ENCODE measurements at regions not wholly inside any gene's neighbourhood (a gene's known extent, or its start where the extent isn't known, plus 50 kb on each side); places are given as distances from the start of the nearest gene placed in this dataset.

DNA sequence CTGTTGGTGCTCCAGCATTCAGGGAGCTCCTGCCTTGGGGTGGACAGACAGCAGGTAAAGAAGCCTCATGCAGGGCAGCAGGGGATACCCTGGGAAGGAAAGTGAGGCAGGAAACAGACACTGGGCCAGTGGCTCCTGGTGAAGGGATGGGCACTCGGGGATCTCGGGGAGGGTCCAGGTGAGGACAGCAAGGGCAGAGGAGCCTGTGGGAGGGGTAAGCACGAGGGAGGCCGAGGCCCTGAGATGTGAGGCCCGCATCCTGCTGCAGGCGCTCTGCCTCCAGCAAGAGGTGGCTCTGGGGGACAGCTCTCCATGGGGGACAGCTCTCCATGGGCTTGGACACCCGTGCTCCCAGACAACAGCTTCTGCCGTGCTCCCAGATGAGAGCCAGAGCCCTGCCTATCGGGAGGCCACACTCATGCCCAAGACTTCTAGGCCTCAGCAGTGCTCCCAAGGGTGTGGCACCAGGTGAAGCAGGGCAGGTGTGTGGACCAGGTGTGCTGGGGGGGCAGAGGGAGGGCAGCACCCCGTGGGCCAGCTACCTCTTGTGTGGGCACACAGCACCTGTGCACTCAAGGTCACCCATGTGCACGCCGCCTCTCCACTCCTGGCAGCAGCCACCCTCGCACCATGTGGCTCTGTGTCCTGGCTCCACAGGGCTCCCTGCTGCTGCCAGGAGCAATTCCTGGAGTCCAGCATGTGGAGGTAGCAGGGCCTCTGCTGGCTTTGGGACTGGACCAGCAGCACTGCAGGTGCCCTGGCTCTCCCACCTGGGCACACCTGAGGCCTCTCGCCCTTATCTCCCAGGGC, 93.6 kb upstream of the INSIG1 start:
- TF ChIP-seq, protein P1, sequence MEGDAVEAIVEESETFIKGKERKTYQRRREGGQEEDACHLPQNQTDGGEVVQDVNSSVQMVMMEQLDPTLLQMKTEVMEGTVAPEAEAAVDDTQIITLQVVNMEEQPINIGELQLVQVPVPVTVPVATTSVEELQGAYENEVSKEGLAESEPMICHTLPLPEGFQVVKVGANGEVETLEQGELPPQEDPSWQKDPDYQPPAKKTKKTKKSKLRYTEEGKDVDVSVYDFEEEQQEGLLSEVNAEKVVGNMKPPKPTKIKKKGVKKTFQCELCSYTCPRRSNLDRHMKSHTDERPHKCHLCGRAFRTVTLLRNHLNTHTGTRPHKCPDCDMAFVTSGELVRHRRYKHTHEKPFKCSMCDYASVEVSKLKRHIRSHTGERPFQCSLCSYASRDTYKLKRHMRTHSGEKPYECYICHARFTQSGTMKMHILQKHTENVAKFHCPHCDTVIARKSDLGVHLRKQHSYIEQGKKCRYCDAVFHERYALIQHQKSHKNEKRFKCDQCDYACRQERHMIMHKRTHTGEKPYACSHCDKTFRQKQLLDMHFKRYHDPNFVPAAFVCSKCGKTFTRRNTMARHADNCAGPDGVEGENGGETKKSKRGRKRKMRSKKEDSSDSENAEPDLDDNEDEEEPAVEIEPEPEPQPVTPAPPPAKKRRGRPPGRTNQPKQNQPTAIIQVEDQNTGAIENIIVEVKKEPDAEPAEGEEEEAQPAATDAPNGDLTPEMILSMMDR (IDR thresholded peaks at IDR 0.05; ENCODE audit: poor library complexity): no peak
- TF ChIP-seq EZH2phosphoT487 (IDR thresholded peaks at IDR 0.05; ENCODE audit: low read depth, severe bottlenecking, unreplicated experiment) (no peak), EZH2 (IDR thresholded peaks at IDR 0.05; ENCODE audit: borderline replicate concordance) (no peak)

All from hepatocyte (in vitro differentiated cells).